ENCODE measurements at regions not wholly inside any gene's neighbourhood (a gene's known extent, or its start where the extent isn't known, plus 50 kb on each side); places are given as distances from the start of the nearest gene placed in this dataset.

- no peaks in the 10 kb centered on the region for H3K36me3 ChIP-seq (ENCODE audit: control insufficient read depth in 4 of 4, insufficient read depth in 3 of 4, low read depth in 1 of 4, low read length in 3 of 4)
- H3K9ac ChIP-seq (ENCODE audit: low read depth in 1 of 2, low read length in 2 of 2) = no peak overlapping the region
- H3K27me3 ChIP-seq (ENCODE audit: control insufficient read depth in 4 of 4, insufficient read depth in 4 of 4, low read length in 3 of 4) = no peaks in the 10 kb centered on the region
- H3K9me3 ChIP-seq (ENCODE audit: control insufficient read depth in 4 of 4, low read length in 3 of 4) = peaks cover 0 to 3% (median 0%) of the 10 kb centered on the region in 4 donors
- 70% methylated on average over 5 of the region's 5 CpGs for WGBS
- no peak overlapping the region for H3K4me3 ChIP-seq (ENCODE audit: low read depth in 1 of 3, low read length in 3 of 3)
- no peaks in the 10 kb centered on the region for H3K4me1 ChIP-seq (ENCODE audit: control insufficient read depth in 4 of 4, insufficient read depth in 4 of 4, low read length in 3 of 4)
- no peak overlapping the region for H3K27ac ChIP-seq (ENCODE audit: low read depth in 1 of 2, low read length in 2 of 2)
- TF ChIP-seq RAD21 (IDR thresholded peaks at IDR 0.05) (no peak), JUND (IDR thresholded peaks at IDR 0.05) (no peak), RXRA (IDR thresholded peaks at IDR 0.05) (no peak), FOXA1 (IDR thresholded peaks at IDR 0.05) (no peak), HNF4G (IDR thresholded peaks at IDR 0.05) (no peak), MAX (IDR thresholded peaks at IDR 0.05) (no peak), SP1 (IDR thresholded peaks at IDR 0.05) (no peak), NR2F2 (IDR thresholded peaks at IDR 0.05) (no peak), GABPA (IDR thresholded peaks at IDR 0.05 in 1 of 2, conservative IDR thresholded peaks at IDR 0.05 in 1 of 2) (no peak), HNF4A (conservative IDR thresholded peaks at IDR 0.05) (no peak), FOXA2 (IDR thresholded peaks at IDR 0.05) (no peak), TAF1 (conservative IDR thresholded peaks at IDR 0.05) (no peak), EGR1 (IDR thresholded peaks at IDR 0.05; ENCODE audit: low read depth in 2 of 2) (no peak), YY1 (IDR thresholded peaks at IDR 0.05) (no peak)
- TF ChIP-seq, protein P1, sequence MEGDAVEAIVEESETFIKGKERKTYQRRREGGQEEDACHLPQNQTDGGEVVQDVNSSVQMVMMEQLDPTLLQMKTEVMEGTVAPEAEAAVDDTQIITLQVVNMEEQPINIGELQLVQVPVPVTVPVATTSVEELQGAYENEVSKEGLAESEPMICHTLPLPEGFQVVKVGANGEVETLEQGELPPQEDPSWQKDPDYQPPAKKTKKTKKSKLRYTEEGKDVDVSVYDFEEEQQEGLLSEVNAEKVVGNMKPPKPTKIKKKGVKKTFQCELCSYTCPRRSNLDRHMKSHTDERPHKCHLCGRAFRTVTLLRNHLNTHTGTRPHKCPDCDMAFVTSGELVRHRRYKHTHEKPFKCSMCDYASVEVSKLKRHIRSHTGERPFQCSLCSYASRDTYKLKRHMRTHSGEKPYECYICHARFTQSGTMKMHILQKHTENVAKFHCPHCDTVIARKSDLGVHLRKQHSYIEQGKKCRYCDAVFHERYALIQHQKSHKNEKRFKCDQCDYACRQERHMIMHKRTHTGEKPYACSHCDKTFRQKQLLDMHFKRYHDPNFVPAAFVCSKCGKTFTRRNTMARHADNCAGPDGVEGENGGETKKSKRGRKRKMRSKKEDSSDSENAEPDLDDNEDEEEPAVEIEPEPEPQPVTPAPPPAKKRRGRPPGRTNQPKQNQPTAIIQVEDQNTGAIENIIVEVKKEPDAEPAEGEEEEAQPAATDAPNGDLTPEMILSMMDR (IDR thresholded peaks at IDR 0.05; ENCODE audit: low read depth, low read length, missing input control) = no peak
- TF ChIP-seq, protein P2, sequence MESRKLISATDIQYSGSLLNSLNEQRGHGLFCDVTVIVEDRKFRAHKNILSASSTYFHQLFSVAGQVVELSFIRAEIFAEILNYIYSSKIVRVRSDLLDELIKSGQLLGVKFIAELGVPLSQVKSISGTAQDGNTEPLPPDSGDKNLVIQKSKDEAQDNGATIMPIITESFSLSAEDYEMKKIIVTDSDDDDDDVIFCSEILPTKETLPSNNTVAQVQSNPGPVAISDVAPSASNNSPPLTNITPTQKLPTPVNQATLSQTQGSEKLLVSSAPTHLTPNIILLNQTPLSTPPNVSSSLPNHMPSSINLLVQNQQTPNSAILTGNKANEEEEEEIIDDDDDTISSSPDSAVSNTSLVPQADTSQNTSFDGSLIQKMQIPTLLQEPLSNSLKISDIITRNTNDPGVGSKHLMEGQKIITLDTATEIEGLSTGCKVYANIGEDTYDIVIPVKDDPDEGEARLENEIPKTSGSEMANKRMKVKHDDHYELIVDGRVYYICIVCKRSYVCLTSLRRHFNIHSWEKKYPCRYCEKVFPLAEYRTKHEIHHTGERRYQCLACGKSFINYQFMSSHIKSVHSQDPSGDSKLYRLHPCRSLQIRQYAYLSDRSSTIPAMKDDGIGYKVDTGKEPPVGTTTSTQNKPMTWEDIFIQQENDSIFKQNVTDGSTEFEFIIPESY (IDR thresholded peaks at IDR 0.05) = no peak
- TF ChIP-seq, protein P3, sequence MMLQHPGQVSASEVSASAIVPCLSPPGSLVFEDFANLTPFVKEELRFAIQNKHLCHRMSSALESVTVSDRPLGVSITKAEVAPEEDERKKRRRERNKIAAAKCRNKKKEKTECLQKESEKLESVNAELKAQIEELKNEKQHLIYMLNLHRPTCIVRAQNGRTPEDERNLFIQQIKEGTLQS (IDR thresholded peaks at IDR 0.05) = no peak
- TF ChIP-seq, protein P4, sequence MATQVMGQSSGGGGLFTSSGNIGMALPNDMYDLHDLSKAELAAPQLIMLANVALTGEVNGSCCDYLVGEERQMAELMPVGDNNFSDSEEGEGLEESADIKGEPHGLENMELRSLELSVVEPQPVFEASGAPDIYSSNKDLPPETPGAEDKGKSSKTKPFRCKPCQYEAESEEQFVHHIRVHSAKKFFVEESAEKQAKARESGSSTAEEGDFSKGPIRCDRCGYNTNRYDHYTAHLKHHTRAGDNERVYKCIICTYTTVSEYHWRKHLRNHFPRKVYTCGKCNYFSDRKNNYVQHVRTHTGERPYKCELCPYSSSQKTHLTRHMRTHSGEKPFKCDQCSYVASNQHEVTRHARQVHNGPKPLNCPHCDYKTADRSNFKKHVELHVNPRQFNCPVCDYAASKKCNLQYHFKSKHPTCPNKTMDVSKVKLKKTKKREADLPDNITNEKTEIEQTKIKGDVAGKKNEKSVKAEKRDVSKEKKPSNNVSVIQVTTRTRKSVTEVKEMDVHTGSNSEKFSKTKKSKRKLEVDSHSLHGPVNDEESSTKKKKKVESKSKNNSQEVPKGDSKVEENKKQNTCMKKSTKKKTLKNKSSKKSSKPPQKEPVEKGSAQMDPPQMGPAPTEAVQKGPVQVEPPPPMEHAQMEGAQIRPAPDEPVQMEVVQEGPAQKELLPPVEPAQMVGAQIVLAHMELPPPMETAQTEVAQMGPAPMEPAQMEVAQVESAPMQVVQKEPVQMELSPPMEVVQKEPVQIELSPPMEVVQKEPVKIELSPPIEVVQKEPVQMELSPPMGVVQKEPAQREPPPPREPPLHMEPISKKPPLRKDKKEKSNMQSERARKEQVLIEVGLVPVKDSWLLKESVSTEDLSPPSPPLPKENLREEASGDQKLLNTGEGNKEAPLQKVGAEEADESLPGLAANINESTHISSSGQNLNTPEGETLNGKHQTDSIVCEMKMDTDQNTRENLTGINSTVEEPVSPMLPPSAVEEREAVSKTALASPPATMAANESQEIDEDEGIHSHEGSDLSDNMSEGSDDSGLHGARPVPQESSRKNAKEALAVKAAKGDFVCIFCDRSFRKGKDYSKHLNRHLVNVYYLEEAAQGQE (IDR thresholded peaks at IDR 0.05) = no peak
- DNase-seq (ENCODE audit: low spot score) = no peak
Measured at GRCh38 chr2:35783723-35784122, 571.9 kb upstream of the CRIM1 start.
